IPS-20b (cell line): ENCODE measurements at regions not wholly inside any gene's neighbourhood (a gene's known extent, or its start where the extent isn't known, plus 50 kb on each side); places are given as distances from the start of the nearest gene placed in this dataset.

ENCODE experiments used
- H3K27ac ChIP-seq: one replicate; pipeline ENCODE4 v1.5.1; 2013; ENCODE audit warnings: low read length
- H3K27me3 ChIP-seq: 2 replicates; pipeline ENCODE4 v1.6.1; 2013; ENCODE audit warnings: mild to moderate bottlenecking, low read length, inconsistent platforms; ENCODE audit not compliant: insufficient read depth
- H3K36me3 ChIP-seq: 2 replicates; pipeline ENCODE4 v1.6.1; 2013; ENCODE audit warnings: low read depth, mild to moderate bottlenecking, inconsistent platforms, low read length, moderate library complexity; ENCODE audit not compliant: insufficient read depth
- H3K4me1 ChIP-seq: 2 replicates; pipeline ENCODE4 v1.6.1; 2013; ENCODE audit warnings: mild to moderate bottlenecking, control low read depth, inconsistent platforms, low read length, moderate library complexity; ENCODE audit not compliant: insufficient read depth
- H3K4me3 ChIP-seq: 2 replicates; pipeline ENCODE4 v1.5.1; 2013; ENCODE audit warnings: mild to moderate bottlenecking, low read length, inconsistent platforms
- H3K9ac ChIP-seq: 2 replicates; pipeline ENCODE4 v1.6.1; 2013; ENCODE audit warnings: low read depth, mild to moderate bottlenecking, inconsistent platforms, low read length, moderate library complexity
- H3K9me3 ChIP-seq: 2 replicates; pipeline ENCODE4 v1.6.1; 2013; ENCODE audit warnings: mild to moderate bottlenecking, low read depth, low read length, inconsistent platforms; ENCODE audit not compliant: insufficient read depth

- no peak overlapping the region for H3K27ac ChIP-seq
- no peak overlapping the region for H3K9ac ChIP-seq
- no peak overlapping the region for H3K4me3 ChIP-seq
- H3K27me3 ChIP-seq, result no peaks in the 10 kb centered on the region
- no peaks in the 10 kb centered on the region for H3K36me3 ChIP-seq
- no peaks in the 10 kb centered on the region for H3K9me3 ChIP-seq
- peaks cover 4% of the 10 kb centered on the region; the same call in 1 of the 2 replicates for H3K4me1 ChIP-seq
Observed at GRCh38 chr15:39336926-39337325, 244.0 kb upstream of the THBS1 start.

GRCh38 chr15:39338251-39338650 is 242.6 kb upstream of the THBS1 start:
- H3K4me3 ChIP-seq, result no peak overlapping the region
- no peaks in the 10 kb centered on the region for H3K36me3 ChIP-seq
- H3K27ac ChIP-seq, result no peak overlapping the region
- H3K9ac ChIP-seq, result no peak overlapping the region
- peaks cover 7% of the 10 kb centered on the region for H3K9me3 ChIP-seq
- H3K4me1 ChIP-seq, result peaks cover 4% of the 10 kb centered on the region; the same call in 1 of the 2 replicates
- no peaks in the 10 kb centered on the region for H3K27me3 ChIP-seq

DNA sequence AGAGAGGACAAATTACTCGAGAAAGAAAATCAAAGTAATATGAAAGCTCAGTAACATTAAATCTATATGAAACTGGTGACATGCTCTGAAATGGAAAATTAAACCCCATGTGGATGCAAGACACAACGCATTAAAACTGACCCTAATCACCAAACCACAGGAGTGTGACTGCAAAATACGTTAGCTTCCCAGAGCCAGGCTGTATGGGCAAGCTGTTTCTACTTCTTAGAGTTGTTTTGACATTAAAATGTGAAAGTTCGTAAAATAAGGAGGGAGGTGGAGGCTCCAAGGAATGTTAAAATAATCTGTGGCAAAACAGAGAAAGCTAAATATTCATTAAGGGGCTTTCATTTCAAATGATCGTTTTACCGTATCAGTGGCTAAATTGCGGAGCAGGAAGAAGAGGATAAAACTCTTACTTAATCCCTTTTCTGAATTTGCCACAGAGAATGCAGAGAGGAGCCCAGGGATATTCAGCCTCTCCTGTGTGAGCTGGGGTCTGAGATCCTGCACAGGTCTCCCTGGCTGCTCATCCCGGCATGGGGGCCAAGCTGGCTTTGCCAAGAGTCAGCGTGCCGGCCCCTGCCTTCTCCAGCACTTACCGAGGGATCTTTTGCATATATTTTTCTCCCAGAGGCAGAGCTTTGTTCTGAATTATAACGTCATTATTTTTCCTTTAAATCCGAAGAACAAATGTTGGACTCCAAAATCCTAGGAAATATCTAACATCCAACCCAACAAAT is 239.8 kb upstream of the THBS1 start:
- H3K9me3 ChIP-seq, result peaks cover 15% of the 10 kb centered on the region
- H3K36me3 ChIP-seq, result no peaks in the 10 kb centered on the region
- peak overlapping the region; percentile 22; the same call in 1 of the 2 replicates for H3K9ac ChIP-seq
- peak overlapping the region; percentile 48 for H3K27ac ChIP-seq
- peaks cover 10% of the 10 kb centered on the region; the same call in 1 of the 2 replicates for H3K4me1 ChIP-seq
- H3K27me3 ChIP-seq, result no peaks in the 10 kb centered on the region
- no peak overlapping the region for H3K4me3 ChIP-seq

DNA sequence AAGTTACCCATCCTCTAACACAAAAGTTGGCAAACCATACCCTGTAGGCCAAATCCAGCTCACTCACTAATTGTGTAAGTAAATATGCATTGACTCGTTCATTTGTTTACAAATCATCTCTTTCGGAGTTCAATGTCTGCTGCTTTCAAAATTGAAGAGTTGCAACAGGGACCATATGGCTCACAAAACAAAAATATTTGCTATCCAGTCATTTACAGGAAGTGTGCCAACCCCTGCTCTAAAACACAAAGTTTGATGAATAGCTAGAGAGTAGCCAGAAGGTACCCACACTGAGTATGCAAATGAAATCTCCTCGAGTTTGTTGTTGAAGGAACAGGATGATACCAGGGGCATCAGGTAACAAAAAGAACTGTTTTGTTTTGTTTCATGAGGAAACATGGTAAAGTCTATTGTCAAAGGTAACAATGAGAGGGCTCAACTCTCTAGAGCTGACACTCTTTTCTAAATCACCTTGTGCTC is 236.2 kb upstream of the THBS1 start:
- peak overlapping the region; percentile 1 for H3K27ac ChIP-seq
- H3K9me3 ChIP-seq, result peaks cover 15% of the 10 kb centered on the region
- H3K9ac ChIP-seq, result no peak overlapping the region
- H3K4me1 ChIP-seq, result peaks cover 10% of the 10 kb centered on the region; the same call in 1 of the 2 replicates
- no peak overlapping the region for H3K4me3 ChIP-seq
- no peaks in the 10 kb centered on the region for H3K36me3 ChIP-seq
- no peaks in the 10 kb centered on the region for H3K27me3 ChIP-seq

GRCh38 chr15:39345176-39345575 is 235.7 kb upstream of the THBS1 start:
- Histone ChIP-seq H3K4me3 (no peak overlapping the region), H3K27ac (peak overlapping the region; percentile 1), H3K9me3 (peaks cover 15% of the 10 kb centered on the region), H3K4me1 (peaks cover 10% of the 10 kb centered on the region; the same call in 1 of the 2 replicates), H3K36me3 (no peaks in the 10 kb centered on the region), H3K9ac (0 out of 2 replicates have a peak overlapping the region, but pooled peaks have one; percentile 4), H3K27me3 (no peaks in the 10 kb centered on the region)

DNA sequence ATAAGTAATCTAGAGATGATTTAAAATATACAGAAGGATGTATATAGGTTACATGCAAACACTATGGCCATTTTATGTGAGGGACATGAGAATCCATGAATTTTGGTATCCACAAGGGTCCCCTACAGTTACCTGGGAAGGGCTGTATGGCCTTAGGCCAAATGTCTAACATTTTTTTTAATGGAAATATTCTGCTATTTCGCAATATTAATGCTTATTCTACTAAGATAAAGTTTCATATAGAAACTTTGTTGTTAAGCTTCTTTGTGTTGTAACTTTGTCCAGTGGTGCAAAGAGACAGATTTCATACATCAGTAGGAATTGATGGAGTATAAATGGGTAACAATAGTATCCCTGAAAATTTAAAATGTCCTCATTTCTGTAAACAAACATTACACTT is 233.4 kb upstream of the THBS1 start:
- Histone ChIP-seq H3K9ac (no peak overlapping the region), H3K9me3 (peaks cover 15% of the 10 kb centered on the region), H3K27ac (no peak overlapping the region), H3K4me3 (no peak overlapping the region), H3K27me3 (no peaks in the 10 kb centered on the region), H3K36me3 (no peaks in the 10 kb centered on the region), H3K4me1 (peaks cover 6% of the 10 kb centered on the region; the same call in 1 of the 2 replicates)

DNA sequence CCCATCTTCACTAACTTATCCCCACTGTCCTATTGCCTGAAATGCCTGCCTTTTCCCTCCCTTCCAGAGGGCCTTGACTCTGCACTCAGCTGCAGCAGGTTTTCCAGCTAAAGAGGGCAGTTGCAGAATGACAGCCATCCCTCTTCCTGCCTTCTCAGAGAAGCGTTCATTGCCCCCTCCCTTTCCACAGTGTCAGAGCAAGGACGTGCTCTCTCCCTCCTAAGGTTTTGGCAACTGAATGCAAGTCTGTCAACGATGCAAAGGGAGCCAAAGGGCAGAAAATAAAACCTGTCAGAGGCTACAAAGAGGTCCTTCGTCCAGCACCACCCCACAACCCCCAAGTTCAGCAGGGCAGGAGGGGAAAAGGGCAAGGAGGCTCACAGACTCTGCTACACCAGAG is 230.1 kb upstream of the THBS1 start:
- Histone ChIP-seq H3K9ac (no peak overlapping the region), H3K4me1 (no peaks in the 10 kb centered on the region), H3K27me3 (no peaks in the 10 kb centered on the region), H3K4me3 (no peak overlapping the region), H3K27ac (no peak overlapping the region), H3K36me3 (no peaks in the 10 kb centered on the region), H3K9me3 (no peaks in the 10 kb centered on the region)

GRCh38 chr15:39354189-39354588 is 226.7 kb upstream of the THBS1 start:
- no peak overlapping the region for H3K4me3 ChIP-seq
- no peaks in the 10 kb centered on the region for H3K27me3 ChIP-seq
- no peak overlapping the region for H3K9ac ChIP-seq
- no peak overlapping the region for H3K27ac ChIP-seq
- no peaks in the 10 kb centered on the region for H3K36me3 ChIP-seq
- no peaks in the 10 kb centered on the region for H3K4me1 ChIP-seq
- H3K9me3 ChIP-seq, result no peaks in the 10 kb centered on the region

- Histone ChIP-seq H3K4me3 (no peak overlapping the region), H3K27ac (no peak overlapping the region), H3K9ac (no peak overlapping the region), H3K4me1 (no peaks in the 10 kb centered on the region), H3K27me3 (no peaks in the 10 kb centered on the region), H3K9me3 (no peaks in the 10 kb centered on the region), H3K36me3 (no peaks in the 10 kb centered on the region)
Observed at GRCh38 chr15:39357480-39358268, 223.2 kb upstream of the THBS1 start.

DNA sequence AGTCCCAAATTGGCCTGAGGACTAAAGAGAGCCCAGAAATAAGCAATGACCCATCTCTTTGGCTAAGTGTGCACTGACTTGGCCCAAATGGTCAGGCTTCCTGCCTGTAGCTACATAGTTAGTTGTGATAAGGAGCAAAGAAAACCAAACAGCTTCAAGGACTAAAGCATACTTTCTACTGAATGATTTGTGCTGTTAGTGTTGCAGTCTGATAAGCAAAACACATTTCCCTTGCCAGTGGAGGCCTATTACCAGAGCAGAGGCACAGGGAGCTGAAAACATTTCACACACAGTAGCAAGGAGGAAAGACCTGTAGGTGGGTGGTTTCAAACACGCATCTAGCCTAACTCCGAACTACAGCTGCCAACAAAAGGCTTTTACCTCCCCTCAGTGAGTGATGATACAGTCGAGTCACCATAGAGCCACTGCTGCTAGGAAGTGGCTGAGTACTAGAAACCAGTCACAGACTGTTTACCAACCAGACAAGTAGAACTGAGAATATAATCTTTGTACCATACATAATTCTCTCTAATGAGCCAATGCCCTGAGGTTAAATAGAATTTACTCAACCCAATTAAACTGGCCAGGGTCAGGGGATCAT is 222.3 kb upstream of the THBS1 start:
- H3K9ac ChIP-seq, result no peak overlapping the region

DNA sequence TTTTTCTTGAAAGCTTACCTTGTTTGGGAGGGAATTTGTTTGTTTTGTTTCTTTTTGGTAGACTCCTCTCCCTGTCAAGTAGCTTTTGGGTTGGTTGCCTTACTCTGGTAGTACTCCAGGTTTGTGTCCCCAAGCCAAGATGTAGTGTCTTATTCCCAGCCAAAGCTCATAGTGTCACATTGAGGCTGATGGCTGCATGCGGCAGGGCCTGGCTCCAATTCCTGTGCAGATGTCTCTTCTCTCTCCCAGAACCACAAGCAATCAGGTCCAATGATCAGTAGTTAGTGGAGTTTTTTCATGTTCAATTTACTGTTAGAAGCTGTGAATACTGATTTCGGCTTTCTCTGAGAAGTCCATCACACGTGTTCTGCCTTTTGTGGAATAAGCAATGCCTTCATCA is 221.1 kb upstream of the THBS1 start:
- H3K4me3 ChIP-seq, result no peak overlapping the region
- no peaks in the 10 kb centered on the region for H3K36me3 ChIP-seq
- H3K27me3 ChIP-seq, result no peaks in the 10 kb centered on the region
- no peak overlapping the region for H3K9ac ChIP-seq
- H3K9me3 ChIP-seq, result no peaks in the 10 kb centered on the region
- H3K4me1 ChIP-seq, result no peaks in the 10 kb centered on the region
- no peak overlapping the region for H3K27ac ChIP-seq

More for the DNA sequence above, 222.3 kb upstream of the THBS1 start:
- Histone ChIP-seq H3K4me1 (no peaks in the 10 kb centered on the region), H3K27ac (no peak overlapping the region), H3K9me3 (no peaks in the 10 kb centered on the region), H3K36me3 (no peaks in the 10 kb centered on the region), H3K27me3 (no peaks in the 10 kb centered on the region), H3K4me3 (no peak overlapping the region)
